NCI-H460 (cell line): ENCODE measurements at regions not wholly inside any gene's neighbourhood (a gene's known extent, or its start where the extent isn't known, plus 50 kb on each side); places are given as distances from the start of the nearest gene placed in this dataset.
"Not testable (repeated sequence)": the region's sequence is repeated elsewhere in the genome, so short reads cannot be mapped to it uniquely, and the experiment has no call there.

Source experiments
- DNase-seq: peaks from one replicate; pipeline ENCODE4 v3.0.0-alpha.2; 2016; ENCODE audit warnings: low read depth; ENCODE audit errors: extremely low read depth

DNA sequence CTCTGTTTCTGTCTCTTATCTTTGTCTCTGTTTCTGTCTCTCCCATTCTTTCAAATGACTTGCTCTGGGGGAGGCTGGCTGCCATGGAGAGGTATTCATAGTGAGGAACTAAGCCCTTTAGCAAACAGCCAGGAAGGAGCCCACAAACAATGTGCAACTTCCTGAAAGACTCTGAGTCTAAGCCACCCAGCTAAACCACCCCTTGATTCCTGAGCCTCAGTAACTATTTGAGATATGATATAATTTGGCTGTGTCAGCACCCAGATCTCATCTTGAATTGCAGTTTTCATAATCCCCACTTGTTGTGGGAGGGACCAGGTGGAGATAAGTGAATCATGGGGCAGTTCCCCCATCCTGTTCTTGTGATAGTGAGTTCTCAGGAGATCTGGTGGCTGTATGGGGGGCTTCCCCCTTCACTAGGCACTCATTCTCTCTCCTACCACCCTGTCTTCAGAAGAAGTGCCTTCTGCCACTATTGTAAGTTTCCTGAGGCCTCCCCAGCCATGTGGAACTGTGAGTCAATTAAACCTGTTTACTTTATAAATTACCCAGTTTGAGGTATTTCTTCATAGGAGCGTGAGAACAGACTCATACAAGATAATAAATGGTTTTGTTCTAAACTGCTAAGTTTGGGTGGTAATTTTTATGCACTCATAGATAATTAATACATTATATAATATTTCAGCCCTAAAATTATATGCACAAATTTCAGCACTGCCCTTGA, 121.2 kb upstream of the FOXP2 start:
- no peak for DNase-seq

DNA sequence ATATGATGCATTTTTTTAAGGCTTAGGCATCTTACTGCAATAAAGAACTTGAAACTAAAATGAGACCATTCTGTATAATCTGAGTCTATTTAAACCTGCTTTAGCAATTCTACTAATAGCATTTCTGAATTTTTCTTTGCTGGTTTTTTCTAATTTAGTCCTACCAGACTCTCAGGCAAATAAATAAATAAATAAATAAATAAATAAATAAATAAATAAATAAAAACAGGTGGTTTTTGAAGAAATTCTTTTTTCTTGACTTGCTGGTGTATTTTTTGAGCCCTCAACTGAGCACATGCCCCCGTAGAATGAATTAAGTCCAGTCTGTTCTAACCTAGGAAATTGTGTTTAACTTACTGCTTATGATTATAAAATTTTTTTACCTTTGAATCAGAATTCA, 134.7 kb upstream of the FOXP2 start:
- DNase-seq: no peak

DNA sequence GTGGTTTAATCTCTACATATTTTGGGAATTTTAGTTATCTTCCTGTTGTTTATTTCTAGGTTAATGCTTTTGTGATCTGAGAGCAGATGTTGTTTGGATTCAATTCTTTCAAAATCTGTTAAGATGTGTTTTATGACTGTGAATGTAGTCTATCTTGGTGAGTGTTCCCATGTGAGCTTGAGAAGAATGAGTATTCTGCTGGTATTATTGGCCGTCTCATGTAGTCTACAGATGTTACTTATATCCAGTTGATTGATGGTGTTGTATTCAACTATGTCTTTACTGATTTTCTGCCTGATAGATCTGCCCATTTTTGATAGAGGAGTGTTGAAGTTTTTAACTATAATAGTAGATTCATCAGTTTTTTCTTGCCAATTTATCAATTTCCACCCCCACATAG, 141.4 kb upstream of the FOXP2 start:
- no peak for DNase-seq

DNA sequence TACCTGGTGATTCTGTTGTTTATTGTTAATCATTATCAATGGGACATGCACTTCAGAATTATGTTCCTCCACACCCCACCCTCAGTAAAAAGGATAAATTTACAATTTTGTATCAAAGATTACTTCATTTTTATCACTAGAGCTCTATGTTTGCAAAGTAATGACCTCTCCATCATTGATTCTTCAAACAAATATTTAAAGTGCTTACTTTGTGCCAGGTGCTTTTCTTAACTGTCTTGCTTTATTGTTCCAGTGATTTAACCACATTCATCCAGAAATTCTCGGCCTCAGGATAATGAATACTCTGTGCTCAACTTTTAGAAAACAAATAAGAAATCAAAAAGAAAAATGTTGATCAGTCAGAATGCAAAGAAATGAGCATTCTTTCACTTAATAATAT, 144.9 kb upstream of the FOXP2 start:
- DNase-seq: no peak

DNA sequence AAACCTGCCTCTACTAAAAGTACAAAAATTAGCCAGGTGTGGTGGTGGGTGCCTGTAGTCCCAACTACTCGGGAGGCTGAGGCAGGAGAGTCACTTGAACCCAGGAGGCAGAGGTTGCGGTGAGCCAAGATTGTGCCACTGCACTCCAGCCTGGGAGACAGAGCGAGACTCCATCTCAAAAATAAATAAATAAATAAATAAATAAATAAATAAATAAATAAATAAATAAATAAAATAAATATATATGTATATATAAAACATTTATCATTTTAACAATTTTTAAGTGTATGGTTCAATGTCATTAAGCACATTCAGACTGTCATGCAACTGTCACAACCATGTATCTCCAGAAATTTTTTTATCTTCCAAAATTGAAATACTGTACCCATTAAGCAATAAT, 147.1 kb upstream of the FOXP2 start:
- DNase-seq: not testable (repeated sequence)

DNA sequence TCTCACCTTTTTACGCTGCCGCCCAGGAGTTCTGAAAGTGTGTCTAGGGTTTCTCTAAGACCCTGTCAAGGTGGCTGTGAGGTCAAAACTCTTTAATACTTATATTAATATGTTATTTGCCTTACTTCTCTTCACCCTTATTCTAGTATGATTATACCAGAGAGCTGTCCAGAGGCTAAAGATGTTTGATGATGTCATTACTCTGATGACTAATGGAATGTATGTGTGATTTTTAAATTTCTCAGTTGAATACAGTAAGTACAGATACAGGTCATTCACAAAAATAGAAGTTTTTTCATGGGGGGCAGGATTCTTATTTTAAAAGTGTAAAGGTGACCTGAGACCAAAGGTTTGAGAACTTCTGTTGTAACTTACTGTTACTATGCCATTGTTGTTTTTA, 150.6 kb upstream of the FOXP2 start:
- DNase-seq: no peak

DNA sequence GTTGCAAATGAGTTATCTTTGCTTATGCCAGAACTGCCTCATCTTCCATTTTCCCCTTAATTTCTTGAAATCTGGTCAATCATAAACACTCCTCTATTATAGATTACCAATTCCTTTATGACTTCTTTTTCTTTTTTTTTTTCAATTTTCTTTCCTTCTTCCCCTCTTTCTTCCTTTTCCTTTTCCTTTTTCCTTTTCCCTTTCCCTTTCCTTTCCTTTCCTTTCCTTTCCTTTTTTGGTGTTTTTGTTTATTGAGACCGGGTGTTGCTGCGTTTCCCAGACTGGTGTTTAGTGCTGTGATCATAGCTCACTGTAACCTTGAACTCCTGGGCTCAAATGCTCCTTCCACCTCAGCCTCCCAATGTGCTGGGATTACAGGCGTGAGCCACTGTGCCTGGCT, 151.4 kb upstream of the FOXP2 start:
- no peak for DNase-seq

DNA sequence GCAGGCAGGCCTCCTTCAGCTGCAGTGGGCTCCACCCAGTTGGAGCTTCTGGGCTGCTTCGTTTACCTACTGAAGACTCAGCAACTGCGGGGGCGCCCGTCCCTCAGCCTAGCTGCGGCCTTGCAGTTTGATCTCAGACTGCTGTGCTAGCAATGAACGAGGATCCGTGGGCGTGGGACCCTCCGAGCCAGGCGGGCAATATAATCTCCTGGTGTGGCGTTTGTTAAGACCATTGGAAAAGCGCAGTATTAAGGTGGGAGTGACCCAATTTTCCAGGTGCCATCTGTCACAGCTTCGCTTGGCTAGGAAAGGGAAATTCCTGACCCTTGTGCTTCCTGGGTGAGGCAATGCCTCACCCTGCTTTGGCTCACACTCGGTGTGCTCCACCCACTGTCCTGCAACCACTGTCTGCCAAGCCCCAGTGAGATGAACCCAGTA, 159.2 kb upstream of the FOXP2 start:
- DNase-seq: no peak

DNA sequence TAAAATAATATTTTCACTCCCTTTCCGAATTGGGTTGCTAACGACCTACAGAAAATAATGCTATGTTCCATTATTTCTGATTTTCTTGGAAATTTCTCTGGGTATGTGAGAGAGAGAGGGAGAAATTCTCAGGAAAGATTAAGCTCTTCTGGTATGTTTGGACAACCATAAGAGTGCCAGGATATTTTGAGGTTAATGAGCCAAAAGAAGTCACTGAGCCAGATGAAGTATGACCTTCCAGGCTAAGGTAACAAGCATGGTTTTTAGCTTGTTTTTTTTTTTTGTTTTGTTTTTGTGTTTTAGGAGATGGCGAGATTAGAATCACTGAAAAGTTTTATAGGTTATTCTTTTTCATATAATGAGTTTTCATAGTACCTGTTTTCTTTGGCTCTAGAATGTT, 171.0 kb upstream of the FOXP2 start:
- DNase-seq: no peak

DNA sequence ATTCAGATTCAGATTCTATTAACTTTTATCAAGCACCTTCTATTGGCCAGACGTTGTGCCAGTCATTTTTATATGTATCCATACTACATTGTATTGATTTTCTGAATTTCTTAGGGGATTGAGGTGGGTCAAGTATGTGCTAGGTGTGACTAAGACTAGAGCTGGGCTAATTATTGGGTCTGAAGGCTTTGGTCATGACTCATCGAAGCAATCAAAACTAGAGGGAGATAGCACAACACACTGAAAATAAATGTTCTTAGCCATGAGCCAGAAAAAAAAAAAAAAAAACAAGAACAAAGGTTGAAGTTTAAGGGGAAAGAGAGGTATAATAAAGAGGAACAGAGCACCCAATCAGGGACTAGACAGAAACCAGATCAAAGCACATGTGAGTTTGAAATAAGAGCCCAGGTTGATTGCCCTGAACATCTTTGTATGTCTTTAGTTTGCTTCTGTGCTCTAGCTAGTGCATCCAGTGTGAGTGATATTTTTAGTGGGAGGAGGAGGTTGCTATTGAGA, 171.6 kb upstream of the FOXP2 start:
- no peak for DNase-seq

DNA sequence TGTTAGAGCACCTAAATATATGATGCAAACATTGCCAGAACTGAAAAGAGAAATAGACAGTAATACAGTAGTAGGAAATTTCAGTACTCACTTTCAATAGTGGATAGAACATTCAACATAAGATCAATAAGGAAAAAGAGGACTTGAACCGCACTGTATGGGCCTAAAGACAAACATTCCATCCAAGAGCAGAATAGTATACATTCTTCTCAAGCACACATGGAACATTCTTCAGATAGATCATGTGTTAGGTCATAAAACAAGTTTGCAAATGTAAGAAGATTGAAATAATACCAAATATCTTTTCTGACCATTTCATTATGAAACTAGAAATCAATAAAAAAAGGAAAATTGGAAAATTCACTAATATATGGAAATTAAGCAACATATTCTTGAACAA, 185.4 kb upstream of the FOXP2 start:
- DNase-seq: no peak

DNA sequence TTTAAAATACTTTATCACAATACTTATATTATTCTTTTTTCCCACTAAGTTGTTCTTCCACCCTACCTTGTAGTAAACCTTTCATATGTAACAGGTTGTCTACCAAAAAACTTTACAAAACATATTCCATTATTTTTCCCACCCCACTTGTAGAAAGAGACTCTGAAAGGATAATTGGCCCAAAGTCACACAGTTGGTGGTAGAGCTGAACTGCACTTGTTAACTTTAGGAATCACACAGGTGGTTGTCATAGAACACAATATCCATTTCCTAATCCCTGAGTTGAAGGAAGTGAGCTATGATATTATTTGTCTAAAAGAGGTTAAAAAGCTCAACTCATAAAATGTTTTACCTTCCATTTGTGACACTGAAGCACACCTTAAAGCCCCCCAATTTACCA, 188.8 kb upstream of the FOXP2 start:
- no peak for DNase-seq

DNA sequence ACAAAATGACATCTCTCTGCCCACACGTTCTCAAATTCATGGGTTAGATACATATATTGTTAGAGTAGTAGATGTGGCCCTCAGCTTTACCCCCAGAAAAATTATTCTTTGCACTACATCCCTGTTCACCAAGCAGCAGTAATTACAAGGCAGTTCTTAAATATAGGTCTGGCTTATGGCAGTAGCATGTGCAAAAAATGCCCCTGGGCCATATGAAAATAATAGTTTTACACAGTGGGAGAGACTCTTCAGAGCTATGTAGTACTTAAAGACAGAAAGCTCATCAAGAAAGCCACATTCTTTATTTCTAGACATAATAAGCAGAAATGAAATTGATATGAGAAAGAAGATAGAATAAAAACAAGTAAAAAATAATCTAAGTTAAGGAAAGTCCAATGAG, 196.3 kb upstream of the FOXP2 start:
- no peak for DNase-seq

DNA sequence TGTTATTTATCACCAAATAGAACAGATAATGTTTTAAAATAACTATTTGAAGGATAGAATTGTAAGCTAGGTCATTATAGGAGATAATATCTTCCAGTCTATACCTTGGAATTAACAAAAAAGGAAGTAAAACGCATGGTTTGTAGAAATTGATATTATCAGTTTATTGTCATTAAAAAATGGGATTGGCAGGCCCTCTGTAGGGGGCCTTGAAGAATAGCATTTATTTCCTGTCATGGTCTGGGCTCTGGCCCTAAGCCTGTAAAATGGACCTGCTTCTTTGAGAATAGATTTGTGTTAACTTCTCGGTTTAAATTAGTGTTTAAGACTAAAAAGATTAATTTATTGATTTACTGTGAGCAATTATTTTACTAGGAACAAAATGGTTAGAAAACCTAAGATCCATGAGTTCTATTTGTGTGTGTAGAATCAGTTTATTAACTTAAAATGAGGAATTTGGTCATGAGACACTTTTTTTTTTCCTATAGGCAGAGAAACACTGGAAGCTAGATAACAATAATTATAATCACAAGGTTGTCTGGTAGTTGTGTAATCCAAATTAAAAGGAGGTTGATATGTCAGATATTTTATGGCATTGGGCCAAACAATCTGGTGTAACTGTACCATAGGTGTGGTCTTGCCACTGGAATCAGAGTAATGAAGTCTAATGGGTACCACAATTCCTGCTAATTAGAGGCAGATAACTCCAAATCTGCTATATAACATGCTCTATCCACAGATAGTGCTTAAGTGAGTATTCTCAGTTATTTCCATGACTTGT, 197.4 kb upstream of the FOXP2 start:
- DNase-seq: no peak

DNA sequence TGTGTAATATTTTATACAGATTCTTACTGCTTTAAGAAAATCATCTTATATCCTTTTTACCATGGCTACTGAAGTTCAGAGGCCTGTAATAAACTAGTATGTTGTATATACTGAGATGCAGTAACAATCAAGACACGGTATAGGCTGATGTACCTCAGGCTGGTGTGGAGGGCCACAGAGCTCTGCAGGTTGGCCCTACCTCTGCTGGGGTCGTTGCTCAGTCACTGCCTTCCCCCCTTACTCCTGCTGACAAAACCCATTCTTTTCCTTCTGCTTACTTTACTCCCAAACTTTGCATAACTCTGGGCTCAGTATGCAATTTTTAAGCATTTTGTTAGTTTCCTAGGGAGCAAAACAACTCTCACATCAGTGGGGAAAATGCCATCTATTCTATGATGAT, 200.1 kb upstream of the FOXP2 start:
- DNase-seq: no peak

DNA sequence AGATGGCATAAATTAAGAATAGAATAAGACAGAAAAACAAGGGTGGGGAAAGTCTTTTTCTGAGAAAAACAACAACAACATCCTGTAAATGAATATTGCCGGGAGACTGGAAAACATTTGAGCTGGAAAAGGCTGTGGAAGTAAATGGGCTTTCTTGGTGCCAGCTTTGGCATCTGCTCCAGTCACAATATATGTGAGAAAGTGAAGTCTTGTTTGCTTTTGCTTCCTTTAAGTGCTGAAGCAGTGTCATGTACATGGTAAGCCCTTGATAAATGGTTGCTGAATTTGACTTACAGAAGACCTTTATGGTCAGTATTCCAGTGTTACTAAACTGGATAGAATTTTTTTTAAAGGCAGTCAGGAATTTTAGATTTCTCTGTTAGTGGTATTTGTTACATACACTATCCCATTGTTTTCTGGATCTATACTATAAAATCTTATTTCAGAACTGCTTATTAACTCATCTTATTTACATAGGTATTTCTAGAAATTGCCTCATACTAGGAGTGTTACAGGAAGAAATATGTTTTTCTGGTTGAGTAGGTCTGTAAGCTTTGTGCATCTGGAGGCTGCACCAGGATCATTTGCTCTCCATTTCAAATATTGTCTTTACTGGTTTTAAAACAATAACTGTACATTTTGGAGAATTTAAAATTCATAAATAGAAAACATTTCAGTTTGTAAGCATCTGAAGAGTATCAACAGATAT, 201.7 kb upstream of the FOXP2 start:
- DNase-seq: no peak

DNA sequence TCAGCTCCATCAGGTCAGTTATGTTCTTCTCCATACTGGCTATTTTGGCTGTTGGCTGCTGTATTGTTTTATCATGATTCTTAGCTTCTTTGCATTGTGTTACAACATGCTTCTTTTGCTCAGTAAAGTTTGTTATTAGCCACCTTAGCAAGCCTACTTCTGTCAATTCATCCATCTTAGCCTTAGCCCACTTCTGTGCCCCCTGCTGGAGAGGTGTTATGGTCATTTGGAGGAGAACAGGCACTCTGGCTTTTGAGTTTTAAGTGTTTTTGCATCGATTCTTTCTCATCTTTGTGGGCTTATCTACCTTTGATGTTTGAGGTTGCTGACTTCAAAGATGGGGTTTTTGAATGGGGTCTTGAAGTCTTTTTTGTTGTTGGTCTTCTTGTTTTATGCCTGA, 204.6 kb upstream of the FOXP2 start:
- DNase-seq: no peak

DNA sequence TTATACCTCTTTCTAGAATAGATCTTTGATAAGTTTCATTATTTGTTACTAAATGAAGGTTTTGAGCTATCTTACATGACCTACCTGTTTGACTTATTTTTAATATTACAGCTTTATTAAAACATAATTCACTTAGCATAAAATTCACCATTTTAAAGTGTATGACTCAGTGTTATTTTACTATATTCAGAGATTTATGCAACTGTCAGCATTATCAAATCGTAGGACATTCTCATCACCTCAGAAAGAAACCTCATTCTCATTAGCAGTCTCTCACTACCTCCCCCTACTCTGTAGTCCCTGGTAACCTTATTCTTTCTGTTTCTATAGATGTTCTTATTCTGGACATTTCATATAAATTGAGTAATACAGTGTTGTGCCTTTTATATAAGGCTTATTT, 207.9 kb upstream of the FOXP2 start:
- no peak for DNase-seq

DNA sequence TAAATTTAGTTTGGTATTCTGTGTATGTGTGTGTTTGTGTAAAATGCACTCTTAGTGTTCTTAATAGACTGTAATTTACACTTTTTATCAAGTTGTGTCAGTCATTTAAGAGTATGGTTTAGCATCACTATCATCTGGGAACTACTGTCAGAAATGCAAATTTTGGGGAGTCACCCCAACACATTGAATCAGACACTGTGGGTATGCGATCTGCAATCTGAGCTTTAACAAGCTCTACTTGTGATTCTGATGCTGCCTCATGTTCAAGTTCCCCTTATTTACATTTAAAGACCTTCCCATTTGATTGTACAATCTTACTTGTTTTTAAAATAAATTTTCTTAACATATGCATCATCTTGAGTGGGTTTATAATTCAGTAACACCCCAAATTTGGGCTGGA, 218.1 kb upstream of the FOXP2 start:
- DNase-seq: no peak

DNA sequence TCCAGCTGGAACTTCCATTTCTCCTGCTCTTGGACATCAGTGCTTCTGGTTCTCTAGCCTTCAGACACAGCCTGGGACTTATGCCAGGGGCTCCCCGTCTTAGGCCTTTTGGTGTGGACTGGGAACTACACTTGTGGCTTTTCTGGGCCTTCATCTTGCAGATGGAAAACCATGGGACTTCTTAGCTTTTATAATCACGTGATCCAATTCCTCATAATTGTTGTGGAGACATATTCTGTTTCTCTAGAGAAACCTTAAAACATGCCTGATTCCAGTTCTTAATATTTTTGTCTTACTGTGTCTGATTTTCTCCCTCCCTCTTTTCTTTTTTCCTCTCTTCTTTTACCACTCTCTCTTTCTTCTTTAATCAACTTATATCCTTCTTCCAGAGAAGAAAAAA, 224.2 kb upstream of the FOXP2 start:
- no peak for DNase-seq

DNA sequence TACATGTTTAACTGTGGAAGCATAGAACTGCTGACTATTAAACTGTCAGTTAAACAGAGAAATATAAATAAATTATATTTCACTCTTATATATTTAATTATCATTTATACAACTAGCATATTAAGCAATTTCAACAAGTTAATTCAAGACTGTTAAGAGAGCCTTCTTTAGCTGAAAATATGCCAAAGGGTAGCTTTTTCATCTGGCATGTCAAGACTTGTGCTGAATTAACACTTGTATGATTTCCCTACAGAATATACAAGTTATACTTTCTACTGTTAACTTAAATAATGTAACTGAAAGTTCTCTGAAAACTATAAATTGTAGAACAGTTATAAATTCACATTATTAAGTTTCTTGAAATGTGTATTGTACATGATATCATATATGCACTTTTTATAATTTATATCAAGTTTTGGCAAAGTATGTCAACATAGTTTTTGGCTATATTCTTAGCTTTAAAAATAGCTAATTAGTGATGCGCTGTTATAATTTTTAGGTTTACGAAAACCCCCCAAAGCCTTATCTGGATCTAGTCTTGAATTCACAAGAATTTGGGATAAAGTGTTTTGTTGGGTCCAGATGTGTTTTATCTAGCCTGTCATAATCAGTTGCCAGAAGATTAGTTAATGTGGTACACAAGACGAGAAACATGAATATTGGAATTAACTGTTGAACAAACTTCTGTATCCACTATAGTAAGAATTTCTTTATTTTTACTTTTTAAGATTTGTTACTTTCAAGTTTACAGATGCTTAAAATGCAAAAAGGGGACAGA, 231.1 kb upstream of the FOXP2 start:
- no peak for DNase-seq
